T-helper 1 cell treated with Interleukin-12 subunit alpha and Interleukin-12 subunit beta and Interleukin-4 antibody, amounts not matched to agents 30 ng/mL and 1 ng/mL, for 36 hours (primary cell): ENCODE measurements at regions not wholly inside any gene's neighbourhood (a gene's known extent, or its start where the extent isn't known, plus 50 kb on each side); places are given as distances from the start of the nearest gene placed in this dataset.

Source experiments
- intact Hi-C: fragments of 100-400 bp; cut with micrococcal nuclease; formaldehyde crosslinking; loops from one replicate; pipeline ENCODE4 v1.15.1; 2024

DNA sequence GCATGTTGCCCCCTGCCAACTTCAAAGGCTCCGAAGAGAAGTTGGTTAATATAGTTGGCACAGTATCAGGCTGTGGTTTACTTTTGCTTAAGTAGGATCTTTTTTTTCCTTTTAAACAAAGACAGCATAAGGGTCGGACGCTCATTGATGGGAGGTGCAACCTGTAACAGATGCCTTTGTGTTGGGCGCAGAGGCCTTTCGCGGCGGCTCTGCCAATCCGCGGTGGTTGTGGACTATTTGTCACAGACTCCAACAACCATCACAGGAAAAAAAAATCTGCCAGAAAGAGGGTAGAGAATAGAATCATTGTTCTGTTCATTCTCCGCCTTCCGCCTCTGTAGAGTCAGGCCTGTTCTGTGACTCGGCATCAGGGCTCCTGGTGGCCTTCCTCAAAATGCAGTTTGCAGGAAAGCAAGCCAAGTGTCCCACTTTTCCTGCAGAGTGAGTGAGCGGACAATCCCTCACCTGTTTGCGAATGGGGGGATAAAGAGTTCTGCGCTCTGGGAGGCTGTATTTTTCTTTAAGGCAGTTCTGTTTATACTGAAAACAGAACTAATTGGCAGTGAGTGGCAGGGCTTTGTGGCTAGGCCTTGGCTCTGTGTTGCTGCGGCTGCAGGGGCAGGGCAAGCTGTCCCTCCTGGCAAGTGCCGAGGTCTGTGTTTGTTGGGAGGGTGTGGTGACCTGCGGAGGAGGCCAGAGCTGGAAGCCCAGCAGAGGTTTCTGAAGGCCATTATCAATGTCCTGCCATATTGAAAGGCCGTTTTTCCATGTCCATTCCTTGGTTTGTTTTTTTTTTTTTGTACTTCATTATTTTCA lies 83.0 kb upstream of the PIWIL1 start:
- intact Hi-C loops = no loop called here

DNA sequence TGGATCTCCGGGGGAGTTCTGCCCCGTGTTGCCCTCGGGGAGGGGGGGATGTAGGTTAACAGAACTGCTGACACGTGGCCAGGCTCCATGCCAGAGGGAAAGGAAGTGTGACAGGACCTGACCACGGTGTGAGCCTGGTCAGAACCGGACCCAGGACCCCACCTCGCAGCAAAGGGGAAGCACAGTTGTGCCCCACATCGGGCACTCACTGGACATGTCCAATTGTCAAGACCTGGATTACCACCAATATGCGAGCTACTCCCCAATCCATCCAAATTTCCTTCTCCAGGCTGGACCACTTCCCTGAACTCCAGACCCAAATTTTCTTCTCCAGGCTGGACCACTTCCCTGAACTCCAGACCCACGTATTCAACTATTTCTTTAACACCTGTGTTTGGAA lies 78.8 kb upstream of the PIWIL1 start:
- intact Hi-C loops = no loop called here

- intact Hi-C loops = no loop called here
These were observed 74.7 kb upstream of the PIWIL1 start for GRCh38 chr12:130263025-130263424.

GRCh38 chr12:130263996-130264395 lies 73.7 kb upstream of the PIWIL1 start:
- intact Hi-C loops = no loop called here

DNA sequence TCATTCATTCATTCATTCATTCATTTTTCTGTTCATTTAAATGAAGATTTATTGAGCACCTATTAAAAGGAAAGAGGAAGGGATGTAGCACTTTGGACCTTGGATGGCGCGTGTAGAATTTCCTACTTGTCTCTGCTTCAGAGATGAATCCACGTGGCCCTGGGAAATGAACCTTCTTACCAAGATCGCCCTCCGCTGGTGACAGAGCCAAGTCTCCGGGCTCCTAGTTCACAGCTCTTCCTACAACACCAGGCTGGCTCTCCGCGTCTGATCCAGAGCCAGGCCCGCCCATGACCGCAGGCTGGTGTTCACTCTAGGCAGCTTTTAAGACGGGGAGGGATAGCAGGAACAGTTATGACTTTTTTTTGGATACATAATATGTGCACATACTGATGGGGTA lies 70.9 kb upstream of the PIWIL1 start:
- intact Hi-C loops = no loop called here

- intact Hi-C loops = loop anchor here (5.0 kb wide), 1 partner anchor 233 kb away; no protein-coding TSS in a partner anchor
These were observed 57.5 kb upstream of the PIWIL1 start for GRCh38 chr12:130280231-130280630.

GRCh38 chr12:130280742-130281141 lies 56.9 kb upstream of the PIWIL1 start:
- intact Hi-C loops = loop anchor here (5.0 kb wide), 1 partner anchor 233 kb away; no protein-coding TSS in a partner anchor

- intact Hi-C loops = loop anchor here (5.0 kb wide), 1 partner anchor 234 kb away; no protein-coding TSS in a partner anchor
These were observed 56.4 kb upstream of the PIWIL1 start for GRCh38 chr12:130281153-130281799.

DNA sequence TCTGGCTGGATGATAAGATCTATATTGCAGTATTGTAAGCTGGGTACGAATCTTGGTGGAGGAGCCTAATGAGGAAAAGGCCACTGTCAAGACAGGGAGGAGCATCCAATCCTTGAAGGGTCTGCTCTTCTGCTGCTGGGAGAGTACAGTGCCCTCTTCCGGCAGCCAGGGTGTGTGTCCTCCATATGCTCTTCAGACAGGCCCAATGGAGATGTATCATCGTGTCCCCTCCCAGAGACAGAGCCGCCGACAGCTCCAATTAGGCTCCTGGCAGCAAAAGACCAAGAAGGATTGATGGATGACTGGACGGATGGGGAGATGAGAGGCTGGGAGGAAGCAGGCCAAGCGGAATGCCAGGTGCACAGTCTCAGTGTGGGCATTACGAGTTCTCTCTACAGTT lies 51.6 kb upstream of the PIWIL1 start:
- intact Hi-C loops = no loop called here

DNA sequence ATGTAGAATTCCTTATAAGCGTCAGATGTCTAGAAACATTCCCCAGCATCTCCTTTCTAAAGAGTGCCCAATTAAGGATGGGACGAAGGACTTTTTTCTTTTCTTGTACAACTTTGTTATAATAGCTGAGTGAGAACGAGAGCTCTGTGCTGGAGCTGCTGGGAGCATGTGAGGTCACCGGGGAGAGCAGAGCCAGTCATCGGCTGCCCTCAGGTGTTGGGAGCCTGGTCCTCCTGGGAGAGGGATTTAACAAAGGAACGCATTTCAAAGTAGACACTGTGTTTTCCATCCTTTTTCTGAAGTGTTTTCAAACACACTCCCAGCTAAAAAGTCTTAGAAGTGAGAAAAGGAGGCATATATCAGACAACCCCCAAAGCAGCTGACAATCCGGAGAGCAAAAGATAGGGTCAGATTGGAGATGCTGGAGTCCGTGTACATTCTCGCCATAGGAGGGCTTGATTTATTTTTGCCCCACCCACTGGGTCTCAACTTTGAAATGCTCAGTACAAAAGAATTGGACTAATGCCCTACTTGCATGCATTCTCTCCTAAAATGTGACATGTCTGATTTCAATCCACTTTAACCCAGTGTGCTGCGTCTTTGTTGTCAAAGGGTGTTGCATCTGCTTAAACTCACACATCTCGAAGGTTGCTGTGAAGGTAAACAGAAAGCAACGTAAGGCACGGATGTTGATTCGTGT lies 50.8 kb upstream of the PIWIL1 start:
- intact Hi-C loops = no loop called here
